Colonic mucosa (tissue), 4 donors: ENCODE measurements at regions not wholly inside any gene's neighbourhood (a gene's known extent, or its start where the extent isn't known, plus 50 kb on each side); places are given as distances from the start of the nearest gene placed in this dataset.

Experiments used
- DNase-seq: peaks from one replicate; pipeline ENCODE4 v3.0.0-alpha.2; 2020
- H3K27ac ChIP-seq: fragments of 200-600 bp; one replicate; pipeline ENCODE4 v1.8.0; 2021
- H3K27me3 ChIP-seq: fragments of 200-600 bp; one replicate; pipeline ENCODE4 v1.8.0; 2021
- H3K36me3 ChIP-seq: fragments of 200-600 bp; one replicate; pipeline ENCODE4 v1.8.0; 2021
- H3K4me1 ChIP-seq: fragments of 200-600 bp; one replicate; pipeline ENCODE4 v1.8.0; 2021; ENCODE audit warnings: mild to moderate bottlenecking
- H3K4me3 ChIP-seq: fragments of 200-600 bp; one replicate; pipeline ENCODE4 v1.8.0; 2021
- H3K9ac ChIP-seq, 2 donors: one replicate each; pipeline ENCODE4 v1.7.0; 2013; ENCODE audit warnings: control low read depth in 2 of 2, low read depth in 2 of 2, low read length in 2 of 2
- H3K9me3 ChIP-seq: fragments of 200-600 bp; one replicate; pipeline ENCODE4 v1.8.0; 2021
- intact Hi-C: fragments of 100-400 bp; cut with DNase I; formaldehyde crosslinking; loops from one replicate; pipeline ENCODE4 v1.14.1; 2022
- TF ChIP-seq, protein P1 (sequence below): fragments of 200-600 bp; IDR thresholded peaks from one replicate; pipeline ENCODE4 v1.8.0; 2022; ENCODE audit warnings: antibody characterized with exemption, mild to moderate bottlenecking
- donor health status: healthy.
- donor health status: DM: no; HTN: no; CAD: no.
- donor health status: DM: no; HTN: no; CAD: no.

GRCh38 chr5:5629607-5629978 lies 207.1 kb downstream of the ICE1 start:
- H3K9me3 ChIP-seq = no peaks in the 10 kb centered on the region
- H3K36me3 ChIP-seq = no peaks in the 10 kb centered on the region
- H3K27ac ChIP-seq = no peak overlapping the region
- TF ChIP-seq, protein P1, sequence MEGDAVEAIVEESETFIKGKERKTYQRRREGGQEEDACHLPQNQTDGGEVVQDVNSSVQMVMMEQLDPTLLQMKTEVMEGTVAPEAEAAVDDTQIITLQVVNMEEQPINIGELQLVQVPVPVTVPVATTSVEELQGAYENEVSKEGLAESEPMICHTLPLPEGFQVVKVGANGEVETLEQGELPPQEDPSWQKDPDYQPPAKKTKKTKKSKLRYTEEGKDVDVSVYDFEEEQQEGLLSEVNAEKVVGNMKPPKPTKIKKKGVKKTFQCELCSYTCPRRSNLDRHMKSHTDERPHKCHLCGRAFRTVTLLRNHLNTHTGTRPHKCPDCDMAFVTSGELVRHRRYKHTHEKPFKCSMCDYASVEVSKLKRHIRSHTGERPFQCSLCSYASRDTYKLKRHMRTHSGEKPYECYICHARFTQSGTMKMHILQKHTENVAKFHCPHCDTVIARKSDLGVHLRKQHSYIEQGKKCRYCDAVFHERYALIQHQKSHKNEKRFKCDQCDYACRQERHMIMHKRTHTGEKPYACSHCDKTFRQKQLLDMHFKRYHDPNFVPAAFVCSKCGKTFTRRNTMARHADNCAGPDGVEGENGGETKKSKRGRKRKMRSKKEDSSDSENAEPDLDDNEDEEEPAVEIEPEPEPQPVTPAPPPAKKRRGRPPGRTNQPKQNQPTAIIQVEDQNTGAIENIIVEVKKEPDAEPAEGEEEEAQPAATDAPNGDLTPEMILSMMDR = no peak
- no peak overlapping the region for H3K4me3 ChIP-seq
- H3K4me1 ChIP-seq = no peaks in the 10 kb centered on the region
- intact Hi-C loops = no loop called here
- H3K9ac ChIP-seq = no peak overlapping the region
- no peak for DNase-seq
- H3K27me3 ChIP-seq = no peaks in the 10 kb centered on the region

- no peak for DNase-seq
- Histone ChIP-seq H3K36me3 (no peaks in the 10 kb centered on the region), H3K9ac (no peak overlapping the region), H3K27ac (no peak overlapping the region), H3K4me3 (no peak overlapping the region), H3K4me1 (no peaks in the 10 kb centered on the region), H3K9me3 (no peaks in the 10 kb centered on the region), H3K27me3 (no peaks in the 10 kb centered on the region)
- TF ChIP-seq, protein P1 = no peak
- intact Hi-C loops = no loop called here
These were observed 206.6 kb downstream of the ICE1 start for GRCh38 chr5:5628866-5629606.

DNA sequence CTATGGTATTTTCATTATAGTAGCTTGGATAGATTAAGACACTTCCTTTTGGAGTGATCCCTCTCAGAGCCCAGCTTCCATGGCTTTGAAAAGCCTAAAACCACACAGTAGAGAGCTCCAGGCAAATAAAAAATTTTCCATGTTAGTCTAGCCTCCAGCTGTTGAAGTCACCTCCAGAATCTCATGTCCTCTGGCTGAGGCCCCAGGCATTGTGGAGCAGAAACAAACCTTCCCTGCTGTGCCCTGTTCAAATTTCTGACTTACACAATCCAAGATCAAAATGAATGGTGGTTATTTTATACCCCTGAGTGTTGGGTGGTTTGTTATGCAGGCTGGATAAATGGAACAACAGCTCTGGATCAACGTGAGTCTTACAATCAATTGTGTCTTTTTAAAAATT lies 203.9 kb downstream of the ICE1 start:
- H3K4me3 ChIP-seq = no peak overlapping the region
- TF ChIP-seq, protein P1 = no peak
- no peak overlapping the region for H3K9ac ChIP-seq
- intact Hi-C loops = no loop called here
- no peak for DNase-seq
- H3K4me1 ChIP-seq = no peaks in the 10 kb centered on the region
- no peaks in the 10 kb centered on the region for H3K36me3 ChIP-seq
- no peaks in the 10 kb centered on the region for H3K9me3 ChIP-seq
- H3K27me3 ChIP-seq = no peaks in the 10 kb centered on the region
- no peak overlapping the region for H3K27ac ChIP-seq

DNA sequence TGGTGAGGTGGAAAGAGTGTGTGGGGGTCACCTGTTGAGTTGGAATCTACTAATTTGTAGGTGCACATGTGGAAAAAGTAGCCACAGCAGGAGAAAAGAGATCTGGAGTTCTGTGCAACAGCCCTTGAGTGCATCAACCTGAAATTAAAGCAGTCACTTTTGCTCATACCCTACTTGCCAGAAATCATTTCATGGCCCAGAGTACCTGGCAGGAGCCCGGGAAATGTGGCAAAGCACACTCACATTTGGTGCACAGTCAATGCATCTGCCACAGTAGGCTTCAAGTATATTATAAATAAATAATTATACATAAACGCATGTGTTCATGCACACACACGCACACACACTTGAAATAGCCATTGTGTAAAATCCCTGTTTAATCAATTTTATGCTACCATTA lies 203.0 kb downstream of the ICE1 start:
- intact Hi-C loops = no loop called here
- no peak for DNase-seq
- H3K9me3 ChIP-seq = no peaks in the 10 kb centered on the region
- no peaks in the 10 kb centered on the region for H3K36me3 ChIP-seq
- no peaks in the 10 kb centered on the region for H3K27me3 ChIP-seq
- no peak overlapping the region for H3K27ac ChIP-seq
- no peak overlapping the region for H3K4me3 ChIP-seq
- TF ChIP-seq, protein P1 = no peak
- no peaks in the 10 kb centered on the region for H3K4me1 ChIP-seq
- H3K9ac ChIP-seq = no peak overlapping the region

- Histone ChIP-seq H3K27ac (no peak overlapping the region), H3K27me3 (no peaks in the 10 kb centered on the region), H3K4me3 (no peak overlapping the region), H3K9me3 (no peaks in the 10 kb centered on the region), H3K4me1 (no peaks in the 10 kb centered on the region), H3K36me3 (no peaks in the 10 kb centered on the region), H3K9ac (no peak overlapping the region)
- no peak for DNase-seq
- intact Hi-C loops = no loop called here
- TF ChIP-seq, protein P1 = no peak
These were observed 200.9 kb downstream of the ICE1 start for GRCh38 chr5:5623397-5623796.
